CD14-positive monocyte (primary cell): ENCODE measurements at regions not wholly inside any gene's neighbourhood (a gene's known extent, or its start where the extent isn't known, plus 50 kb on each side); places are given as distances from the start of the nearest gene placed in this dataset.

ENCODE experiments used
- DNase-seq, 3 donors: peaks; one replicate each; pipeline ENCODE4 v3.0.0-alpha.2; 2011 to 2022
- H2AFZ ChIP-seq: 2 replicates; pipeline ENCODE4 v1.6.0; 2012; ENCODE audit warnings: mild to moderate bottlenecking, low read depth, low read length, inconsistent platforms; ENCODE audit not compliant: insufficient read depth, poor library complexity, severe bottlenecking
- H3K27ac ChIP-seq, 2 donors: 1 replicate in 1 of 2; 2 replicates in 1 of 2; pipeline ENCODE4 v1.5.1; 2012 to 2013; ENCODE audit warnings: low read length in 2 of 2, control low read depth in 1 of 2, inconsistent platforms in 1 of 2, low read depth in 1 of 2, mild to moderate bottlenecking in 1 of 2
- H3K27me3 ChIP-seq, 2 donors: one replicate each; pipeline versions ENCODE4 v1.6.0 to v1.6.1; 2011 to 2013; ENCODE audit warnings: low read length in 2 of 2; ENCODE audit not compliant: control insufficient read depth in 2 of 2, insufficient read depth in 2 of 2
- H3K36me3 ChIP-seq, 2 donors: replicated peaks in 1 of 2; 1 replicate in 1 of 2; 2 replicates in 1 of 2; pipeline versions ENCODE4 v1.5.1 to v1.6.1; 2012 to 2013; ENCODE audit warnings: low read length in 2 of 2, control low read depth in 1 of 2, inconsistent platforms in 1 of 2, mild to moderate bottlenecking in 1 of 2; ENCODE audit not compliant: insufficient read depth in 2 of 2, control insufficient read depth in 1 of 2
- H3K4me1 ChIP-seq, 2 donors: 1 replicate in 1 of 2; 2 replicates in 1 of 2; pipeline versions ENCODE4 v1.5.1 to v1.6.1; 2012 to 2013; ENCODE audit warnings: low read length in 2 of 2, control low read depth in 1 of 2, inconsistent platforms in 1 of 2, mild to moderate bottlenecking in 1 of 2, moderate library complexity in 1 of 2; ENCODE audit not compliant: insufficient read depth in 2 of 2, control insufficient read depth in 1 of 2
- H3K4me2 ChIP-seq: replicated peaks from 2 replicates; pipeline ENCODE3; 2012; ENCODE audit warnings: low read length, moderate library complexity, mild to moderate bottlenecking; ENCODE audit not compliant: poor library complexity, severe bottlenecking; ENCODE audit errors: extremely low read depth
- H3K4me3 ChIP-seq, 3 experiments: fragments of 200-600 bp in 1 of 3; sonication (generic) in 1 of 3; replicated peaks in 1 of 3; 1 replicate in 2 of 3; 2 replicates in 1 of 3; pipeline ENCODE4 v1.5.1; 2011 to 2013; ENCODE audit warnings: low read length in 3 of 3, mild to moderate bottlenecking in 3 of 3, control low read depth in 2 of 3, low read depth in 2 of 3, inconsistent platforms in 1 of 3, moderate library complexity in 1 of 3
- H3K79me2 ChIP-seq: 2 replicates; pipeline ENCODE4 v1.6.0; 2012; ENCODE audit warnings: mild to moderate bottlenecking, control low read depth, inconsistent platforms, low read length, moderate library complexity; ENCODE audit not compliant: insufficient read depth
- H3K9ac ChIP-seq: 2 replicates; pipeline ENCODE4 v1.6.0; 2017; ENCODE audit warnings: low read length, mild to moderate bottlenecking; ENCODE audit not compliant: insufficient read depth, poor library complexity, severe bottlenecking
- H3K9me3 ChIP-seq, 2 donors: replicated peaks in 1 of 2; 1 replicate in 1 of 2; 2 replicates in 1 of 2; pipeline versions ENCODE4 v1.5.1 to v1.6.1; 2012 to 2013; ENCODE audit warnings: low read length in 2 of 2, control low read depth in 1 of 2; ENCODE audit not compliant: control insufficient read depth in 1 of 2, insufficient read depth in 1 of 2
- H4K20me1 ChIP-seq: 2 replicates; pipeline ENCODE4 v1.6.0; 2012; ENCODE audit warnings: mild to moderate bottlenecking, low read length, control low read depth, moderate library complexity; ENCODE audit not compliant: insufficient read depth
- H3K27ac Mint-ChIP-seq, 7 donors: one replicate each; pipeline ENCODE4 v1.8.0; 2020; ENCODE audit warnings: mild to moderate bottlenecking in 7 of 7, mixed read lengths in 7 of 7, moderate library complexity in 6 of 7, inconsistent platforms in 2 of 7
- H3K27me3 Mint-ChIP-seq, 3 donors: one replicate each; pipeline ENCODE4 v1.8.0; 2021 to 2022; ENCODE audit warnings: low read depth in 3 of 3, mild to moderate bottlenecking in 3 of 3, mixed read lengths in 3 of 3, moderate library complexity in 3 of 3, inconsistent platforms in 1 of 3
- H3K36me3 Mint-ChIP-seq, 2 donors: one replicate each; pipeline ENCODE4 v1.8.0; 2020; ENCODE audit warnings: mixed read lengths in 2 of 2, inconsistent platforms in 1 of 2, mild to moderate bottlenecking in 1 of 2
- H3K4me1 Mint-ChIP-seq: one replicate; pipeline ENCODE4 v1.8.0; 2020; ENCODE audit warnings: mild to moderate bottlenecking, mixed read lengths
- H3K4me3 Mint-ChIP-seq, 2 donors: one replicate each; pipeline ENCODE4 v1.8.0; 2020; ENCODE audit warnings: mild to moderate bottlenecking in 2 of 2, mixed read lengths in 2 of 2, moderate library complexity in 1 of 2
- H3K9me3 Mint-ChIP-seq, 7 donors: one replicate each; pipeline ENCODE4 v1.8.0; 2020 to 2022; ENCODE audit warnings: mixed read lengths in 7 of 7, mild to moderate bottlenecking in 6 of 7, moderate library complexity in 6 of 7, inconsistent platforms in 2 of 7
- WGBS: methylation state at CpG from one replicate; pipeline ENCODE4 v1.1.5; 2013; ENCODE audit warnings: missing lambda C conversion rate; ENCODE audit not compliant: insufficient coverage; 5-methylcytosine and 5-hydroxymethylcytosine counted together
- intact Hi-C, 2 donors: fragments of 100-400 bp; cut with micrococcal nuclease; formaldehyde crosslinking; loops; one replicate each; pipeline versions ENCODE4 v1.15.0 to v1.15.1; 2023
- TF ChIP-seq, protein P1 (sequence below): fragments of 200-600 bp; IDR thresholded peaks from one replicate; pipeline ENCODE4 v1.8.0; 2022; ENCODE audit warnings: antibody characterized with exemption, mild to moderate bottlenecking

DNA sequence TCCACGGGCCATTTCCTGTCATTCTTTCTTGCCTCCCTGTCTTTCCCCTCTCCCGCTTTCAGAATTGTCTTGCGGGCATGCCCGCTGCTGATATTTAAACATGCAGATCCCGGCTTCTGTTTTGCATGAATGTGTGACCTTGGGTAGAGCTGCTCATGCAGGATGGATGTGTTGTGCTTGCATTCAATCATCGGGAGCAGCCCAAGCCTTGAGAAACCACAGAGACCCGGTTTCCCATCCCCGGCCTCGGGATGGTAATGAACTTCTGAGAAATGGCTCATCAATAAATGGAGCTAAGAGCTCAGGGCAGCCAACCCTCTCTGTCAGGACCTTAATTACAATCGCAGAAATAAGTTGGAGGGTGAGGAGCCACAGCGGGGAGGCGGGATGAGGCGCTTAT, 303.7 kb upstream of the TNRC6C start:
- TF ChIP-seq, protein P1, sequence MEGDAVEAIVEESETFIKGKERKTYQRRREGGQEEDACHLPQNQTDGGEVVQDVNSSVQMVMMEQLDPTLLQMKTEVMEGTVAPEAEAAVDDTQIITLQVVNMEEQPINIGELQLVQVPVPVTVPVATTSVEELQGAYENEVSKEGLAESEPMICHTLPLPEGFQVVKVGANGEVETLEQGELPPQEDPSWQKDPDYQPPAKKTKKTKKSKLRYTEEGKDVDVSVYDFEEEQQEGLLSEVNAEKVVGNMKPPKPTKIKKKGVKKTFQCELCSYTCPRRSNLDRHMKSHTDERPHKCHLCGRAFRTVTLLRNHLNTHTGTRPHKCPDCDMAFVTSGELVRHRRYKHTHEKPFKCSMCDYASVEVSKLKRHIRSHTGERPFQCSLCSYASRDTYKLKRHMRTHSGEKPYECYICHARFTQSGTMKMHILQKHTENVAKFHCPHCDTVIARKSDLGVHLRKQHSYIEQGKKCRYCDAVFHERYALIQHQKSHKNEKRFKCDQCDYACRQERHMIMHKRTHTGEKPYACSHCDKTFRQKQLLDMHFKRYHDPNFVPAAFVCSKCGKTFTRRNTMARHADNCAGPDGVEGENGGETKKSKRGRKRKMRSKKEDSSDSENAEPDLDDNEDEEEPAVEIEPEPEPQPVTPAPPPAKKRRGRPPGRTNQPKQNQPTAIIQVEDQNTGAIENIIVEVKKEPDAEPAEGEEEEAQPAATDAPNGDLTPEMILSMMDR: no peak
- H3K27me3 ChIP-seq: peaks cover 0 to 11% of the 10 kb centered on the region in 2 donors
- no peaks in the 10 kb centered on the region for H3K4me1 Mint-ChIP-seq
- no peaks in the 10 kb centered on the region for H3K36me3 Mint-ChIP-seq
- WGBS: 20% methylated on average over 2 of the region's 13 CpGs
- H3K4me2 ChIP-seq: no peak overlapping the region
- H3K27ac ChIP-seq: no peak overlapping the region
- no peaks in the 10 kb centered on the region for H3K4me1 ChIP-seq
- H3K4me3 Mint-ChIP-seq: no peak overlapping the region
- peaks cover 0 to 2% of the 10 kb centered on the region in 2 donors for H3K9me3 ChIP-seq
- intact Hi-C loops: no loop called here
- H3K27me3 Mint-ChIP-seq: peaks cover 0 to 14% (median 13%) of the 10 kb centered on the region in 3 donors
- no peak overlapping the region for H2AFZ ChIP-seq
- no peak overlapping the region for H3K9ac ChIP-seq
- H4K20me1 ChIP-seq: no peaks in the 10 kb centered on the region
- no peak for DNase-seq
- H3K9me3 Mint-ChIP-seq: peaks cover 0 to 5% (median 3%) of the 10 kb centered on the region in 7 donors
- no peaks in the 10 kb centered on the region for H3K79me2 ChIP-seq
- peak overlapping the region in 1 of 7 donors; percentile 4 for H3K27ac Mint-ChIP-seq
- no peak overlapping the region for H3K4me3 ChIP-seq
- no peaks in the 10 kb centered on the region for H3K36me3 ChIP-seq

DNA sequence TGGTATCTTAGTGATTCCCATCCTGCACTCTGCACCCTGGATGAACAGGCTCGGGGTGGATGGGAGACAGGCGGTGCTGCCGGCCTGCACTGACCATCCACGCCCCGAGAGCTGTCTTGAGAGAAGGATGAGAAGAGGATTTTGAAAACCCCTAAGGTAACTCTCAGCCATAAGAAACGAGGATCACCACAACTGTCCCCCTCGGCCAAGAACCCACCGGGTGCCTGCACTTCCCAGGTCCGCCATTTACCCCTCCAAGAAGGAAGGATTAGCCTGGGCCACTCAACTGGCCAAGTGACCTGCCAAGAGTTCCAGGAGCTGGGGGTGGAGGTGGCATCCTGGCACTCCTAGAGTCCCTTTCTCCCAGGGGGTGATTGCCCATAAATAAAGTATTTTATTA, 302.4 kb upstream of the TNRC6C start:
- Histone ChIP-seq H3K9ac (no peak overlapping the region), H3K9me3 (no peaks in the 10 kb centered on the region), H3K36me3 (no peaks in the 10 kb centered on the region), H3K27ac (no peak overlapping the region), H4K20me1 (no peaks in the 10 kb centered on the region), H3K27me3 (peaks cover 0 to 11% of the 10 kb centered on the region in 2 donors), H3K4me3 (no peak overlapping the region), H2AFZ (no peak overlapping the region), H3K4me2 (no peak overlapping the region), H3K79me2 (no peaks in the 10 kb centered on the region), H3K4me1 (no peaks in the 10 kb centered on the region)
- H3K27me3 Mint-ChIP-seq: peaks cover 0 to 14% (median 12%) of the 10 kb centered on the region in 3 donors
- intact Hi-C loops: no loop called here
- no peak overlapping the region for H3K27ac Mint-ChIP-seq
- H3K9me3 Mint-ChIP-seq: peaks cover 0 to 5% (median 3%) of the 10 kb centered on the region in 7 donors
- H3K4me1 Mint-ChIP-seq: no peaks in the 10 kb centered on the region
- DNase-seq: no peak
- no peaks in the 10 kb centered on the region for H3K36me3 Mint-ChIP-seq
- WGBS: 100% methylated on average over 4 of the region's 9 CpGs
- TF ChIP-seq, protein P1: no peak
- H3K4me3 Mint-ChIP-seq: no peak overlapping the region
